A549 (cell line): ENCODE measurements at regions not wholly inside any gene's neighbourhood (a gene's known extent, or its start where the extent isn't known, plus 50 kb on each side); places are given as distances from the start of the nearest gene placed in this dataset.

Experiments
- ATAC-seq, 2 experiments: fragments of 200-7000 bp in 1 of 2; fragments of >200 bp in 1 of 2; cut with Nextera tagmentation in 1 of 2; cut with Tn5 transposase in 1 of 2; 3 replicates each; pipeline versions ENCODE4 v1.8.0 to v1.9.1; 2018 to 2020; ENCODE audit warnings: mild to moderate bottlenecking in 1 of 2, moderate library complexity in 1 of 2
- CTCF ChIA-PET: fragments of 300-600 bp; sonication (Branson Sonifier 250); formaldehyde crosslinking; extraction: SDS; loops from one replicate; lab custom pipeline; 2021; ENCODE audit warnings: antibody characterized with exemption, inconsistent platforms; lab: Yijun Ruan, JAX
- POLR2A ChIA-PET: fragments of 350-600 bp; formaldehyde crosslinking; extraction: SDS; loops from one replicate; lab custom pipeline; 2021; ENCODE audit warnings: antibody characterized with exemption, inconsistent platforms; lab: Yijun Ruan, JAX
- DNase-seq, 2 experiments: peaks; one replicate each; pipeline versions ENCODE4 v3.0.0 to v3.0.0-alpha.2; 2011 to 2016; ENCODE audit warnings: low read depth in 1 of 2, low spot score in 1 of 2
- FAIRE-seq: peaks from 2 replicates; lab custom pipeline; 2011; peaks lifted over from hg19 to GRCh38; lab: Jason Lieb, UNC
- H3K27ac ChIP-seq, 2 experiments: fragments of >200 bp; sonication (Bioruptor Twin); formaldehyde crosslinking; 3 replicates each; pipeline ENCODE4 v1.5.1; 2016 to 2017
- H3K4me1 ChIP-seq: fragments of >200 bp; sonication (Bioruptor Twin); formaldehyde crosslinking; 3 replicates; pipeline ENCODE4 v1.6.1; 2016
- H3K4me2 ChIP-seq: fragments of >200 bp; sonication (Bioruptor Twin); formaldehyde crosslinking; 3 replicates; pipeline ENCODE4 v1.6.1; 2016
- H3K4me3 ChIP-seq: fragments of >200 bp; sonication (Bioruptor Twin); formaldehyde crosslinking; 3 replicates; pipeline ENCODE4 v1.5.1; 2016
- H3K9me3 ChIP-seq: fragments of >200 bp; sonication (Bioruptor Twin); formaldehyde crosslinking; 3 replicates; pipeline ENCODE4 v1.6.1; 2016
- BHLHE40 ChIP-seq: IDR thresholded peaks from 2 replicates; pipeline ENCODE4 v1.6.1; 2012; ENCODE audit warnings: low read depth, low read length, inconsistent platforms
- CBX2 ChIP-seq: fragments of 200-600 bp; sonication (generic); IDR thresholded peaks from 2 replicates; pipeline ENCODE4 v1.6.1; 2016; ENCODE audit warnings: low read depth, mild to moderate bottlenecking, borderline replicate concordance
- ELK1 ChIP-seq: fragments of 150-350 bp; IDR thresholded peaks from 2 replicates; pipeline ENCODE4 v1.6.1; 2014; ENCODE audit warnings: low read depth, mild to moderate bottlenecking, low read length
- EP300 ChIP-seq, 2 experiments: fragments of >200 bp; sonication (Bioruptor Twin); formaldehyde crosslinking; IDR thresholded peaks; 2 replicates in 1 of 2; 3 replicates in 1 of 2; pipeline ENCODE4 v1.6.1; 2016 to 2017
- FOXS1 ChIP-seq: fragments of 250-450 bp; sonication (Bioruptor Pico); IDR thresholded peaks from 2 replicates; pipeline ENCODE4 v1.5.0; 2020; ENCODE audit warnings: mild to moderate bottlenecking, moderate library complexity
- GATA3 ChIP-seq: IDR thresholded peaks from 2 replicates; pipeline ENCODE4 v1.6.1; 2012; ENCODE audit warnings: borderline replicate concordance
- HES2 ChIP-seq: fragments of >200 bp; sonication (Bioruptor Twin); formaldehyde crosslinking; IDR thresholded peaks from 2 replicates; pipeline ENCODE4 v1.6.1; 2016
- HEYL ChIP-seq: fragments of 250-450 bp; sonication (Bioruptor Pico); IDR thresholded peaks from 2 replicates; pipeline ENCODE4 v1.8.0; 2021; ENCODE audit warnings: mild to moderate bottlenecking, moderate library complexity
- HOXB5 ChIP-seq: fragments of 250-450 bp; sonication (Bioruptor Pico); IDR thresholded peaks from 2 replicates; pipeline ENCODE4 v1.5.0; 2020; ENCODE audit warnings: mild to moderate bottlenecking, moderate library complexity
- MAFK ChIP-seq: fragments of 450-650 bp; IDR thresholded peaks from 2 replicates; pipeline ENCODE4 v1.6.1; 2014; ENCODE audit not compliant: partially characterized antibody
- NFE2L2 ChIP-seq: fragments of 150-350 bp; conservative IDR thresholded peaks from 2 replicates; pipeline ENCODE4 v1.6.1; 2014; ENCODE audit warnings: low read length
- PHF8 ChIP-seq: fragments of 200-600 bp; sonication (generic); IDR thresholded peaks from 2 replicates; pipeline ENCODE4 v1.6.1; 2016; ENCODE audit warnings: low read depth, mild to moderate bottlenecking, antibody characterized with exemption, moderate library complexity, borderline replicate concordance
- RARB ChIP-seq: fragments of 250-450 bp; sonication (Bioruptor Pico); IDR thresholded peaks from 2 replicates; pipeline ENCODE4 v1.8.0; 2021; ENCODE audit warnings: mild to moderate bottlenecking, moderate library complexity
- REST ChIP-seq: fragments of 200-600 bp; sonication (generic); IDR thresholded peaks from 2 replicates; pipeline ENCODE4 v1.6.1; 2016; ENCODE audit warnings: antibody characterized with exemption, mild to moderate bottlenecking, moderate library complexity
- RFX5 ChIP-seq: fragments of 450-650 bp; IDR thresholded peaks from 2 replicates; pipeline ENCODE4 v1.7.1; 2014; ENCODE audit warnings: antibody characterized with exemption, mild to moderate bottlenecking, moderate library complexity
- SMC3 ChIP-seq: fragments of >200 bp; sonication (Bioruptor Twin); formaldehyde crosslinking; IDR thresholded peaks from 3 replicates; pipeline ENCODE4 v1.6.1; 2018; ENCODE audit warnings: inconsistent platforms
- SREBF2 ChIP-seq: fragments of 450-650 bp; IDR thresholded peaks from 2 replicates; pipeline ENCODE4 v1.6.1; 2014; ENCODE audit warnings: mild to moderate bottlenecking, moderate library complexity
- TP53 ChIP-seq: fragments of 250-450 bp; sonication (Bioruptor Pico); IDR thresholded peaks from 2 replicates; pipeline ENCODE4 v1.5.0; 2021; ENCODE audit warnings: mild to moderate bottlenecking, moderate library complexity
- USF2 ChIP-seq: fragments of 450-650 bp; IDR thresholded peaks from 2 replicates; pipeline ENCODE4 v1.6.1; 2014; ENCODE audit warnings: antibody characterized with exemption
- WGBS: methylation state at CpG from one replicate; pipeline ENCODE4 v1.1.6; 2017; ENCODE audit errors: missing lambda C conversion rate; 5-methylcytosine and 5-hydroxymethylcytosine counted together

GRCh38 chrX:39168609-39169008, 367.4 kb downstream of the MID1IP1 start:
- 30% methylated on average over 11 of the region's 11 CpGs for WGBS
- Histone ChIP-seq H3K4me1 (no peaks in the 10 kb centered on the region), H3K27ac (no peak overlapping the region), H3K9me3 (no peaks in the 10 kb centered on the region), H3K4me2 (no peak overlapping the region), H3K4me3 (no peak overlapping the region)
- DNase-seq (no peak), FAIRE-seq (no peak), ATAC-seq (no peak)
- TF ChIP-seq EP300 (IDR thresholded peaks at IDR 0.05), result no peak
- TF ChIP-seq HOXB5 (CRISPR knock-in tag), result no peak
- no peak for TF ChIP-seq NFE2L2
- TF ChIP-seq HES2, result no peak
- TF ChIP-seq MAFK, result no peak
- TF ChIP-seq BHLHE40, result no peak
- no peak for TF ChIP-seq CBX2
- no peak for TF ChIP-seq RARB (CRISPR knock-in tag)
- TF ChIP-seq SMC3, result no peak
- TF ChIP-seq TP53 (CRISPR knock-in tag), result no peak
- no peak for TF ChIP-seq REST
- TF ChIP-seq RFX5, result no peak
- CTCF ChIA-PET, result no interaction called here
- POLR2A ChIA-PET, result no interaction called here

GRCh38 chrX:39169976-39170375, 368.7 kb downstream of the MID1IP1 start:
- no peaks in the 10 kb centered on the region for H3K4me1 ChIP-seq
- no peak overlapping the region for H3K27ac ChIP-seq
- FAIRE-seq (no peak), ATAC-seq (no peak), DNase-seq (no peak)
- 60% methylated on average over 1 of the region's 1 CpG for WGBS
- no peak overlapping the region for H3K4me3 ChIP-seq
- H3K9me3 ChIP-seq, result no peaks in the 10 kb centered on the region
- H3K4me2 ChIP-seq, result no peak overlapping the region
- CTCF ChIA-PET, result no interaction called here
- TF ChIP-seq PHF8 (no peak), ELK1 (no peak), FOXS1 (CRISPR knock-in tag) (no peak), GATA3 (no peak), USF2 (no peak)
- POLR2A ChIA-PET, result no interaction called here

- no peak overlapping the region for H3K4me3 ChIP-seq
- POLR2A ChIA-PET, result no interaction called here
- no peak for FAIRE-seq
- DNase-seq, result no peak
- no peaks in the 10 kb centered on the region for H3K9me3 ChIP-seq
- H3K4me1 ChIP-seq, result no peaks in the 10 kb centered on the region
- no peak overlapping the region for H3K27ac ChIP-seq
- 42% methylated on average over 3 of the region's 3 CpGs for WGBS
- TF ChIP-seq HEYL (CRISPR knock-in tag), result no peak
- TF ChIP-seq SREBF2, result no peak
- TF ChIP-seq ELK1, result no peak
- TF ChIP-seq MAFK, result no peak
- TF ChIP-seq, all 56 proteins: peak for 0
- ATAC-seq, result no peak
- CTCF ChIA-PET, result no interaction called here
- no peak overlapping the region for H3K4me2 ChIP-seq
These were observed 369.2 kb downstream of the MID1IP1 start for GRCh38 chrX:39170464-39170863.
